Cardiac muscle cell (in vitro differentiated cells and primary cell): ENCODE measurements at regions not wholly inside any gene's neighbourhood (a gene's known extent, or its start where the extent isn't known, plus 50 kb on each side); places are given as distances from the start of the nearest gene placed in this dataset.
A peak's percentile ranks its signal among the peaks of the same experiment; 100 is the strongest.

Source experiments
- DNase-seq, 2 donors: peaks; one replicate each; pipeline versions ENCODE4 v3.0.0 to v3.0.0-alpha.2; 2010 to 2017; ENCODE audit warnings: low read depth in 1 of 2, low spot score in 1 of 2
- H3K27ac ChIP-seq: fragments of 200-600 bp; sonication (generic); 2 replicates; pipeline ENCODE4 v1.5.1; 2016
- H3K27me3 ChIP-seq: fragments of 200-600 bp; sonication (generic); 2 replicates; pipeline ENCODE4 v1.6.0; 2016; ENCODE audit warnings: control low read depth
- H3K36me3 ChIP-seq: fragments of 200-600 bp; sonication (generic); 2 replicates; pipeline ENCODE4 v1.5.1; 2016; ENCODE audit warnings: control low read depth
- H3K4me1 ChIP-seq: fragments of 200-600 bp; sonication (generic); 2 replicates; pipeline ENCODE4 v1.8.1; 2017; ENCODE audit warnings: low read depth, mild to moderate bottlenecking, mixed run types
- H3K4me3 ChIP-seq: fragments of 200-600 bp; sonication (generic); 2 replicates; pipeline ENCODE4 v1.5.1; 2016; ENCODE audit warnings: mild to moderate bottlenecking
- H3K9me3 ChIP-seq: fragments of 200-600 bp; sonication (generic); 2 replicates; pipeline ENCODE4 v1.5.1; 2017; ENCODE audit warnings: low read depth, mild to moderate bottlenecking, control low read depth
- CTCF ChIP-seq: IDR thresholded peaks from 2 replicates; pipeline ENCODE4 v1.5.1; 2012; ENCODE audit warnings: low read depth, mild to moderate bottlenecking, low read length

GRCh38 chr6:14540276-14540675 is 422.7 kb downstream of the CD83 start:
- Histone ChIP-seq H3K36me3 (no peaks in the 10 kb centered on the region), H3K4me1 (peaks cover 9% of the 10 kb centered on the region), H3K9me3 (no peaks in the 10 kb centered on the region), H3K4me3 (no peak overlapping the region), H3K27me3 (no peaks in the 10 kb centered on the region), H3K27ac (no peak overlapping the region)
- TF ChIP-seq CTCF = no peak
- DNase-seq = no peak

GRCh38 chr6:14540810-14541540 is 423.4 kb downstream of the CD83 start:
- Histone ChIP-seq H3K27ac (no peak overlapping the region), H3K36me3 (no peaks in the 10 kb centered on the region), H3K9me3 (no peaks in the 10 kb centered on the region), H3K4me1 (peaks cover 9% of the 10 kb centered on the region), H3K4me3 (no peak overlapping the region), H3K27me3 (no peaks in the 10 kb centered on the region)
- DNase-seq = no peak
- TF ChIP-seq CTCF = no peak

GRCh38 chr6:14542670-14543366 is 425.2 kb downstream of the CD83 start:
- Histone ChIP-seq H3K4me1 (peaks cover 15% of the 10 kb centered on the region), H3K9me3 (no peaks in the 10 kb centered on the region), H3K27ac (no peak overlapping the region), H3K4me3 (no peak overlapping the region), H3K27me3 (no peaks in the 10 kb centered on the region), H3K36me3 (no peaks in the 10 kb centered on the region)
- DNase-seq = peak in 1 of 2 donors; percentile 34
- no peak for TF ChIP-seq CTCF

GRCh38 chr6:14543971-14544585 is 426.5 kb downstream of the CD83 start:
- H3K4me1 ChIP-seq = peaks cover 26% of the 10 kb centered on the region

GRCh38 chr6:14544666-14545065 is 427.1 kb downstream of the CD83 start:
- no peaks in the 10 kb centered on the region for H3K27me3 ChIP-seq
- TF ChIP-seq CTCF = no peak
- no peaks in the 10 kb centered on the region for H3K36me3 ChIP-seq
- no peak overlapping the region for H3K4me3 ChIP-seq
- peaks cover 30% of the 10 kb centered on the region for H3K4me1 ChIP-seq
- DNase-seq = peak in 1 of 2 donors; percentile 21
- no peaks in the 10 kb centered on the region for H3K9me3 ChIP-seq
- no peak overlapping the region for H3K27ac ChIP-seq

More at GRCh38 chr6:14543971-14544585, 426.5 kb downstream of the CD83 start:
- TF ChIP-seq CTCF = no peak
- Histone ChIP-seq H3K4me3 (no peak overlapping the region), H3K27me3 (no peaks in the 10 kb centered on the region), H3K36me3 (no peaks in the 10 kb centered on the region), H3K27ac (no peak overlapping the region), H3K9me3 (no peaks in the 10 kb centered on the region)
- no peak for DNase-seq
